DND-41 (cell line): ENCODE measurements at regions not wholly inside any gene's neighbourhood (a gene's known extent, or its start where the extent isn't known, plus 50 kb on each side); places are given as distances from the start of the nearest gene placed in this dataset.

Experiments used
- EZH2 ChIP-seq: IDR thresholded peaks from 3 replicates; pipeline ENCODE4 v1.6.1; 2012; ENCODE audit warnings: borderline replicate concordance, low read depth, mild to moderate bottlenecking, moderate library complexity, low read length, inconsistent platforms; ENCODE audit not compliant: severe bottlenecking
- TF ChIP-seq, protein P1 (sequence below): IDR thresholded peaks from 2 replicates; pipeline ENCODE4 v1.5.1; 2012; ENCODE audit warnings: borderline replicate concordance, low read length, moderate library complexity, mild to moderate bottlenecking; ENCODE audit not compliant: poor library complexity, severe bottlenecking; ENCODE audit errors: extremely low read depth

- TF ChIP-seq, protein P1, sequence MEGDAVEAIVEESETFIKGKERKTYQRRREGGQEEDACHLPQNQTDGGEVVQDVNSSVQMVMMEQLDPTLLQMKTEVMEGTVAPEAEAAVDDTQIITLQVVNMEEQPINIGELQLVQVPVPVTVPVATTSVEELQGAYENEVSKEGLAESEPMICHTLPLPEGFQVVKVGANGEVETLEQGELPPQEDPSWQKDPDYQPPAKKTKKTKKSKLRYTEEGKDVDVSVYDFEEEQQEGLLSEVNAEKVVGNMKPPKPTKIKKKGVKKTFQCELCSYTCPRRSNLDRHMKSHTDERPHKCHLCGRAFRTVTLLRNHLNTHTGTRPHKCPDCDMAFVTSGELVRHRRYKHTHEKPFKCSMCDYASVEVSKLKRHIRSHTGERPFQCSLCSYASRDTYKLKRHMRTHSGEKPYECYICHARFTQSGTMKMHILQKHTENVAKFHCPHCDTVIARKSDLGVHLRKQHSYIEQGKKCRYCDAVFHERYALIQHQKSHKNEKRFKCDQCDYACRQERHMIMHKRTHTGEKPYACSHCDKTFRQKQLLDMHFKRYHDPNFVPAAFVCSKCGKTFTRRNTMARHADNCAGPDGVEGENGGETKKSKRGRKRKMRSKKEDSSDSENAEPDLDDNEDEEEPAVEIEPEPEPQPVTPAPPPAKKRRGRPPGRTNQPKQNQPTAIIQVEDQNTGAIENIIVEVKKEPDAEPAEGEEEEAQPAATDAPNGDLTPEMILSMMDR = no peak
- TF ChIP-seq EZH2 = no peak
Observed at GRCh38 chr1:87219141-87219540, 109.5 kb upstream of the LMO4 start.
